A549 (cell line): ENCODE measurements at regions not wholly inside any gene's neighbourhood (a gene's known extent, or its start where the extent isn't known, plus 50 kb on each side); places are given as distances from the start of the nearest gene placed in this dataset.

ENCODE experiments used
- ATAC-seq, 2 experiments: fragments of 200-7000 bp in 1 of 2; fragments of >200 bp in 1 of 2; cut with Nextera tagmentation in 1 of 2; cut with Tn5 transposase in 1 of 2; 3 replicates each; pipeline versions ENCODE4 v1.8.0 to v1.9.1; 2018 to 2020; ENCODE audit warnings: mild to moderate bottlenecking in 1 of 2, moderate library complexity in 1 of 2
- CTCF ChIA-PET: fragments of 300-600 bp; sonication (Branson Sonifier 250); formaldehyde crosslinking; extraction: SDS; loops from one replicate; lab custom pipeline; 2021; ENCODE audit warnings: antibody characterized with exemption, inconsistent platforms; lab: Yijun Ruan, JAX
- POLR2A ChIA-PET: fragments of 350-600 bp; formaldehyde crosslinking; extraction: SDS; loops from one replicate; lab custom pipeline; 2021; ENCODE audit warnings: antibody characterized with exemption, inconsistent platforms; lab: Yijun Ruan, JAX
- DNase-seq, 2 experiments: peaks; one replicate each; pipeline versions ENCODE4 v3.0.0 to v3.0.0-alpha.2; 2011 to 2016; ENCODE audit warnings: low read depth in 1 of 2, low spot score in 1 of 2
- FAIRE-seq: peaks from 2 replicates; lab custom pipeline; 2011; peaks lifted over from hg19 to GRCh38; lab: Jason Lieb, UNC
- H3K27ac ChIP-seq, 2 experiments: fragments of >200 bp; sonication (Bioruptor Twin); formaldehyde crosslinking; 3 replicates each; pipeline ENCODE4 v1.5.1; 2016 to 2017
- H3K4me1 ChIP-seq: fragments of >200 bp; sonication (Bioruptor Twin); formaldehyde crosslinking; 3 replicates; pipeline ENCODE4 v1.6.1; 2016
- H3K4me2 ChIP-seq: fragments of >200 bp; sonication (Bioruptor Twin); formaldehyde crosslinking; 3 replicates; pipeline ENCODE4 v1.6.1; 2016
- H3K4me3 ChIP-seq: fragments of >200 bp; sonication (Bioruptor Twin); formaldehyde crosslinking; 3 replicates; pipeline ENCODE4 v1.5.1; 2016
- H3K9me3 ChIP-seq: fragments of >200 bp; sonication (Bioruptor Twin); formaldehyde crosslinking; 3 replicates; pipeline ENCODE4 v1.6.1; 2016
- ATOH8 ChIP-seq: fragments of 250-450 bp; sonication (Bioruptor Pico); IDR thresholded peaks from 2 replicates; pipeline ENCODE4 v1.5.0; 2020; ENCODE audit warnings: low read depth, mild to moderate bottlenecking, moderate library complexity
- CBX2 ChIP-seq: fragments of 200-600 bp; sonication (generic); IDR thresholded peaks from 2 replicates; pipeline ENCODE4 v1.6.1; 2016; ENCODE audit warnings: low read depth, mild to moderate bottlenecking, borderline replicate concordance
- CEBPB ChIP-seq, 2 experiments: fragments of >200 bp in 1 of 2; sonication (Bioruptor Twin) in 1 of 2; formaldehyde crosslinking in 1 of 2; IDR thresholded peaks; 2 replicates each; pipeline ENCODE4 v1.6.1; 2012 to 2016
- E2F6 ChIP-seq: IDR thresholded peaks from 2 replicates; pipeline ENCODE4 v1.6.1; 2012; ENCODE audit warnings: low read depth, borderline replicate concordance
- EHF ChIP-seq: fragments of 250-450 bp; sonication (Bioruptor Pico); IDR thresholded peaks from 2 replicates; pipeline ENCODE4 v1.5.0; 2020; ENCODE audit warnings: mild to moderate bottlenecking
- ESRRA ChIP-seq: fragments of 150-350 bp; IDR thresholded peaks from 2 replicates; pipeline ENCODE4 v1.6.1; 2014; ENCODE audit warnings: mild to moderate bottlenecking, low read length, borderline replicate concordance
- GATA3 ChIP-seq: IDR thresholded peaks from 2 replicates; pipeline ENCODE4 v1.6.1; 2012; ENCODE audit warnings: borderline replicate concordance
- HDAC2 ChIP-seq: fragments of 200-600 bp; sonication (generic); IDR thresholded peaks from 2 replicates; pipeline ENCODE4 v1.6.1; 2016
- HES2 ChIP-seq: fragments of >200 bp; sonication (Bioruptor Twin); formaldehyde crosslinking; IDR thresholded peaks from 2 replicates; pipeline ENCODE4 v1.6.1; 2016
- HMGXB4 ChIP-seq: fragments of 250-450 bp; sonication (Bioruptor Pico); IDR thresholded peaks from 2 replicates; pipeline ENCODE4 v1.5.0; 2021; ENCODE audit warnings: mild to moderate bottlenecking, moderate library complexity, borderline replicate concordance
- HOXA7 ChIP-seq: fragments of 250-450 bp; sonication (Bioruptor Pico); IDR thresholded peaks from 2 replicates; pipeline ENCODE4 v1.5.0; 2020; ENCODE audit warnings: mild to moderate bottlenecking, moderate library complexity
- HOXB13 ChIP-seq: fragments of 250-450 bp; sonication (Bioruptor Pico); IDR thresholded peaks from 2 replicates; pipeline ENCODE4 v1.5.0; 2020; ENCODE audit warnings: low read depth, mild to moderate bottlenecking, moderate library complexity
- KDM5A ChIP-seq: fragments of 200-600 bp; sonication (generic); IDR thresholded peaks from 2 replicates; pipeline ENCODE4 v1.6.1; 2016; ENCODE audit warnings: antibody characterized with exemption, mild to moderate bottlenecking
- MAFK ChIP-seq: fragments of 450-650 bp; IDR thresholded peaks from 2 replicates; pipeline ENCODE4 v1.6.1; 2014; ENCODE audit not compliant: partially characterized antibody
- MAX ChIP-seq: IDR thresholded peaks from 2 replicates; pipeline ENCODE4 v1.6.1; 2012
- NFE2L2 ChIP-seq: fragments of 150-350 bp; conservative IDR thresholded peaks from 2 replicates; pipeline ENCODE4 v1.6.1; 2014; ENCODE audit warnings: low read length
- NPAS2 ChIP-seq: fragments of 250-450 bp; sonication (Bioruptor Pico); IDR thresholded peaks from 2 replicates; pipeline ENCODE4 v1.8.0; 2022; ENCODE audit warnings: mild to moderate bottlenecking, moderate library complexity, borderline replicate concordance
- POLR2A ChIP-seq: IDR thresholded peaks from 2 replicates; pipeline ENCODE4 v1.6.1; 2012; ENCODE audit warnings: mild to moderate bottlenecking, low read length
- RFX5 ChIP-seq: fragments of 450-650 bp; IDR thresholded peaks from 2 replicates; pipeline ENCODE4 v1.7.1; 2014; ENCODE audit warnings: antibody characterized with exemption, mild to moderate bottlenecking, moderate library complexity
- SMC3 ChIP-seq: fragments of >200 bp; sonication (Bioruptor Twin); formaldehyde crosslinking; IDR thresholded peaks from 3 replicates; pipeline ENCODE4 v1.6.1; 2018; ENCODE audit warnings: inconsistent platforms
- SREBF2 ChIP-seq: fragments of 450-650 bp; IDR thresholded peaks from 2 replicates; pipeline ENCODE4 v1.6.1; 2014; ENCODE audit warnings: mild to moderate bottlenecking, moderate library complexity
- ZC3H11A ChIP-seq: fragments of 450-650 bp; IDR thresholded peaks from 2 replicates; pipeline ENCODE4 v1.6.1; 2014; ENCODE audit warnings: antibody characterized with exemption, mild to moderate bottlenecking
- ZFP36 ChIP-seq: fragments of 450-650 bp; IDR thresholded peaks from 2 replicates; pipeline ENCODE4 v1.6.1; 2014; ENCODE audit warnings: borderline replicate concordance; ENCODE audit not compliant: partially characterized antibody
- ZNF302 ChIP-seq: fragments of 250-450 bp; sonication (Bioruptor Pico); IDR thresholded peaks from 2 replicates; pipeline ENCODE4 v1.9.0; 2021; ENCODE audit warnings: inconsistent platforms, mild to moderate bottlenecking, moderate library complexity
- ZSCAN20 ChIP-seq: fragments of 250-450 bp; sonication (Bioruptor Pico); IDR thresholded peaks from 2 replicates; pipeline ENCODE4 v1.8.0; 2022; ENCODE audit warnings: mild to moderate bottlenecking, moderate library complexity
- WGBS: methylation state at CpG from one replicate; pipeline ENCODE4 v1.1.6; 2017; ENCODE audit errors: missing lambda C conversion rate; 5-methylcytosine and 5-hydroxymethylcytosine counted together
- TF ChIP-seq, protein P1 (sequence below): fragments of >200 bp; sonication (Bioruptor Twin); formaldehyde crosslinking; IDR thresholded peaks from 3 replicates; pipeline ENCODE4 v1.5.1; 2016

DNA sequence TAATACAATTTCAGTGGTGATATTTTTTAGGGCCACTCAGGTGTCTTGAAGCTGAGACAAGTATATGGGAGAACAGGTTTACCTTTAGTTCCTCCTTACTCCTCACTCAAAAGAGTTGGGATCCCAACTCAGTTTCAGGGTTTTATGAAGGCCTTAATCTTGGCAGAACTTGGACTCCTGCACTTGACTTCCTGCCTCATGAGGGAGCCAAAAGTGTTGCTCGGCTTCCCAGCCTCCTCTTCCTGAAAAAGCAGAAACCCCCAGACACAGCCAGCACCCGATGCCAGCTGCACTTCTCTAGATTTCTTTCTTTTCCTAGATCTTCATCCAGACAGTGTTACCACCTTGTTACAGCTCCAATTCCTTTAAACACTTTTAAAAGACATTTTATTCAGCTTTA is 70.8 kb upstream of the TMPRSS2 start:
- no peak overlapping the region for H3K27ac ChIP-seq
- CTCF ChIA-PET: no interaction called here
- no peak overlapping the region for H3K4me2 ChIP-seq
- H3K4me3 ChIP-seq: no peak overlapping the region
- H3K4me1 ChIP-seq: peaks cover 6% of the 10 kb centered on the region; the same call in 2 of the 3 replicates
- POLR2A ChIA-PET: no interaction called here
- DNase-seq: no peak
- no peak for FAIRE-seq
- ATAC-seq: no peak
- H3K9me3 ChIP-seq: peaks cover 14% of the 10 kb centered on the region; the same call in 2 of the 3 replicates
- TF ChIP-seq ZSCAN20: no peak
- no peak for TF ChIP-seq SMC3
- TF ChIP-seq E2F6: no peak
- TF ChIP-seq ATOH8 (CRISPR knock-in tag): no peak
- TF ChIP-seq HMGXB4 (CRISPR knock-in tag): no peak
- TF ChIP-seq MAX: no peak
- TF ChIP-seq HOXB13: no peak
- no peak for TF ChIP-seq ESRRA
- TF ChIP-seq KDM5A: no peak
- no peak for TF ChIP-seq ZFP36
- no peak for TF ChIP-seq NFE2L2
- TF ChIP-seq NPAS2 (CRISPR knock-in tag): no peak
- TF ChIP-seq MAFK: no peak
- no peak for TF ChIP-seq ZNF302 (CRISPR knock-in tag)
- TF ChIP-seq, protein P1, sequence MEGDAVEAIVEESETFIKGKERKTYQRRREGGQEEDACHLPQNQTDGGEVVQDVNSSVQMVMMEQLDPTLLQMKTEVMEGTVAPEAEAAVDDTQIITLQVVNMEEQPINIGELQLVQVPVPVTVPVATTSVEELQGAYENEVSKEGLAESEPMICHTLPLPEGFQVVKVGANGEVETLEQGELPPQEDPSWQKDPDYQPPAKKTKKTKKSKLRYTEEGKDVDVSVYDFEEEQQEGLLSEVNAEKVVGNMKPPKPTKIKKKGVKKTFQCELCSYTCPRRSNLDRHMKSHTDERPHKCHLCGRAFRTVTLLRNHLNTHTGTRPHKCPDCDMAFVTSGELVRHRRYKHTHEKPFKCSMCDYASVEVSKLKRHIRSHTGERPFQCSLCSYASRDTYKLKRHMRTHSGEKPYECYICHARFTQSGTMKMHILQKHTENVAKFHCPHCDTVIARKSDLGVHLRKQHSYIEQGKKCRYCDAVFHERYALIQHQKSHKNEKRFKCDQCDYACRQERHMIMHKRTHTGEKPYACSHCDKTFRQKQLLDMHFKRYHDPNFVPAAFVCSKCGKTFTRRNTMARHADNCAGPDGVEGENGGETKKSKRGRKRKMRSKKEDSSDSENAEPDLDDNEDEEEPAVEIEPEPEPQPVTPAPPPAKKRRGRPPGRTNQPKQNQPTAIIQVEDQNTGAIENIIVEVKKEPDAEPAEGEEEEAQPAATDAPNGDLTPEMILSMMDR: no peak
- TF ChIP-seq EHF: no peak
- TF ChIP-seq ZC3H11A: no peak
- no peak for TF ChIP-seq POLR2A
- TF ChIP-seq CBX2: no peak
- 31% methylated on average over 2 of the region's 2 CpGs for WGBS

GRCh38 chr21:41578083-41578482 is 70.1 kb upstream of the TMPRSS2 start:
- Histone ChIP-seq H3K4me3 (no peak overlapping the region), H3K4me1 (peaks cover 1% of the 10 kb centered on the region; the same call in 1 of the 3 replicates), H3K9me3 (peaks cover 14% of the 10 kb centered on the region; the same call in 2 of the 3 replicates), H3K27ac (no peak overlapping the region), H3K4me2 (no peak overlapping the region)
- no peak for ATAC-seq
- TF ChIP-seq SREBF2: no peak
- FAIRE-seq: no peak
- WGBS: 0% methylated on average over 1 of the region's 1 CpG
- POLR2A ChIA-PET: no interaction called here
- no peak for DNase-seq
- CTCF ChIA-PET: no interaction called here

- H3K4me1 ChIP-seq: no peaks in the 10 kb centered on the region; the same call in 2 of the 3 replicates
- no peak overlapping the region for H3K27ac ChIP-seq
- WGBS: 16% methylated on average over 4 of the region's 4 CpGs
- ChIA-PET CTCF (interaction anchor here (0.6 to 1.0 kb wide), 2 partner anchors 10 kb away, joined by 3 read pairs; no protein-coding TSS in a partner anchor), POLR2A (no interaction called here)
- H3K4me2 ChIP-seq: no peak overlapping the region
- H3K4me3 ChIP-seq: no peak overlapping the region
- DNase-seq (no peak), ATAC-seq (no peak), FAIRE-seq (no peak)
- TF ChIP-seq GATA3 (no peak), RFX5 (no peak), HDAC2 (no peak), SREBF2 (no peak), HOXA7 (CRISPR knock-in tag) (no peak), CBX2 (no peak), CEBPB (IDR thresholded peaks at IDR 0.05) (no peak), HES2 (no peak), HOXB13 (no peak)
- peaks cover 14% of the 10 kb centered on the region; the same call in 2 of the 3 replicates for H3K9me3 ChIP-seq
These were observed 68.2 kb upstream of the TMPRSS2 start for GRCh38 chr21:41576013-41576615.
